ENCODE measurements at regions not wholly inside any gene's neighbourhood (a gene's known extent, or its start where the extent isn't known, plus 50 kb on each side); places are given as distances from the start of the nearest gene placed in this dataset.

- Histone ChIP-seq H3K4me2 (ENCODE audit: low read depth, low read length) (no peak overlapping the region), H4K91ac (ENCODE audit: insufficient read depth, low read depth, low read length) (no peak overlapping the region), H3K27ac (ENCODE audit: insufficient read depth, low read length) (no peak overlapping the region), H3K4me1 (ENCODE audit: control insufficient read depth, insufficient read depth, low read length) (no peaks in the 10 kb centered on the region), H3K4me3 (ENCODE audit: insufficient read depth, low read depth, low read length) (no peak overlapping the region), H2BK120ac (ENCODE audit: low read depth, low read length) (no peak overlapping the region), H3K4ac (ENCODE audit: low read depth, low read length) (no peak overlapping the region), H2AFZ (replicated peaks; ENCODE audit: low read length, poor library complexity) (no peak overlapping the region), H3K14ac (replicated peaks; ENCODE audit: low read depth, low read length) (no peak overlapping the region), H2BK5ac (ENCODE audit: low read depth, low read length, poor library complexity, severe bottlenecking) (no peak overlapping the region), H4K8ac (ENCODE audit: low read depth in 2 of 2, low read length in 2 of 2) (no peak overlapping the region), H3K9me3 (ENCODE audit: control insufficient read depth, insufficient read depth, low read length) (peaks cover 4% of the 10 kb centered on the region; the same call in 1 of the 2 replicates), H2BK20ac (ENCODE audit: low read depth, low read length) (no peak overlapping the region), H3K79me1 (ENCODE audit: low read depth in 1 of 2, low read length in 2 of 2) (no peaks in the 10 kb centered on the region), H3K9me1 (ENCODE audit: insufficient read depth, low read length) (no peaks in the 10 kb centered on the region), H4K20me1 (ENCODE audit: insufficient read depth, low read length) (no peaks in the 10 kb centered on the region), H3K9ac (ENCODE audit: low read depth, low read length) (no peak overlapping the region), H3K27me3 (ENCODE audit: control insufficient read depth, insufficient read depth, low read length) (no peaks in the 10 kb centered on the region), H3K36me3 (ENCODE audit: control insufficient read depth, insufficient read depth, low read length) (no peaks in the 10 kb centered on the region), H3K56ac (ENCODE audit: extremely low read depth, insufficient read depth, low read length) (no peak overlapping the region), H3K23ac (ENCODE audit: low read depth, low read length) (no peak overlapping the region), H2AK9ac (replicated peaks; ENCODE audit: low read depth, low read length, poor library complexity) (no peak overlapping the region), H2AK5ac (ENCODE audit: low read depth, low read length) (no peak overlapping the region), H4K5ac (ENCODE audit: low read depth, low read length) (no peak overlapping the region), H2BK15ac (ENCODE audit: low read depth, low read length) (no peak overlapping the region), H3K18ac (ENCODE audit: low read depth, low read length) (no peak overlapping the region)
- BruUV-seq (replicated peaks), result no TSS peak
- intact Hi-C loops (cut with micrococcal nuclease) (no loop called here), dilution Hi-C loops (cut with HindIII; ENCODE audit: low sequenced_read_pairs, unreplicated experiment) (no loop called here), in situ Hi-C loops (cut with MboI; ENCODE audit: low sequenced_read_pairs) (no loop called here)
- DNase-seq (no peak), ATAC-seq (ENCODE audit: low read depth) (no peak)
- POLR2A ChIA-PET (ENCODE audit: unreplicated experiment), result no interaction called here
- 0% methylated on average over 1 of the region's 4 CpGs; no CpG with 5 or more reads in 1 of the 2 experiments for WGBS, 2 experiments (ENCODE audit: extremely low coverage in 2 of 2, insufficient read length in 1 of 2)
- TF ChIP-seq NFE2L2 (IDR thresholded peaks at IDR 0.05; ENCODE audit: low read depth, low read length) (no peak), RCOR1 (IDR thresholded peaks at IDR 0.05; ENCODE audit: insufficient replicate concordance, low read length) (no peak), CHD1 (IDR thresholded peaks at IDR 0.05; ENCODE audit: low read depth, low read length) (no peak), BHLHE40 (IDR thresholded peaks at IDR 0.05; ENCODE audit: low read depth, low read length) (no peak), MAZ (IDR thresholded peaks at IDR 0.05; ENCODE audit: borderline replicate concordance, low read depth, low read length) (no peak), FOS (IDR thresholded peaks at IDR 0.05; ENCODE audit: low read depth, low read length) (no peak), USF2 (IDR thresholded peaks at IDR 0.05; ENCODE audit: low read depth, low read length) (no peak), RAD21 (IDR thresholded peaks at IDR 0.05; ENCODE audit: low read length) (no peak), CTCF (conservative IDR thresholded peaks at IDR 0.05; ENCODE audit: low read depth, low read length) (no peak)
- TF ChIP-seq, protein P1, sequence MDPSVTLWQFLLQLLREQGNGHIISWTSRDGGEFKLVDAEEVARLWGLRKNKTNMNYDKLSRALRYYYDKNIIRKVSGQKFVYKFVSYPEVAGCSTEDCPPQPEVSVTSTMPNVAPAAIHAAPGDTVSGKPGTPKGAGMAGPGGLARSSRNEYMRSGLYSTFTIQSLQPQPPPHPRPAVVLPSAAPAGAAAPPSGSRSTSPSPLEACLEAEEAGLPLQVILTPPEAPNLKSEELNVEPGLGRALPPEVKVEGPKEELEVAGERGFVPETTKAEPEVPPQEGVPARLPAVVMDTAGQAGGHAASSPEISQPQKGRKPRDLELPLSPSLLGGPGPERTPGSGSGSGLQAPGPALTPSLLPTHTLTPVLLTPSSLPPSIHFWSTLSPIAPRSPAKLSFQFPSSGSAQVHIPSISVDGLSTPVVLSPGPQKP (IDR thresholded peaks at IDR 0.05; ENCODE audit: borderline replicate concordance, low read depth, low read length), result no peak
- CTCF ChIA-PET, result no interaction called here
Measured at GRCh38 chr16:7185689-7186088, 147.0 kb upstream of the RBFOX1 start.
